H1 (cell line): ENCODE measurements at regions not wholly inside any gene's neighbourhood (a gene's known extent, or its start where the extent isn't known, plus 50 kb on each side); places are given as distances from the start of the nearest gene placed in this dataset.

ENCODE experiments used
- CTCF ChIA-PET: fragments of 300-600 bp; sonication (Branson Sonifier 250); formaldehyde crosslinking; loops from one replicate; lab custom pipeline; 2021; ENCODE audit not compliant: partially characterized antibody; lab: Charles Lee
- POLR2A ChIA-PET: fragments of 300-600 bp; sonication (Branson Sonifier 250); formaldehyde crosslinking; loops from one replicate; lab custom pipeline; 2021; ENCODE audit warnings: inconsistent platforms; ENCODE audit not compliant: partially characterized antibody; lab: Charles Lee
- DNase-seq, 2 experiments: peaks; one replicate each; pipeline versions ENCODE4 v3.0.0 to v3.0.0-alpha.2; 2010 to 2022; ENCODE audit warnings: low spot score in 2 of 2, low read depth in 1 of 2, mixed read lengths in 1 of 2
- FAIRE-seq: peaks from 2 replicates; lab custom pipeline; 2011; peaks lifted over from hg19 to GRCh38; lab: Jason Lieb, UNC
- H2AFZ ChIP-seq: 2 replicates; pipeline ENCODE4 v1.8.1; 2012; ENCODE audit warnings: low read length, inconsistent platforms
- H2AK5ac ChIP-seq: 2 replicates; pipeline ENCODE4 v1.6.1; 2013; ENCODE audit warnings: low read depth, low read length
- H2BK120ac ChIP-seq: replicated peaks from 2 replicates; pipeline ENCODE3; 2013; ENCODE audit warnings: low read depth, low read length, inconsistent platforms
- H2BK12ac ChIP-seq: 2 replicates; pipeline ENCODE4 v1.6.1; 2013; ENCODE audit warnings: low read depth, low read length
- H2BK15ac ChIP-seq: 2 replicates; pipeline ENCODE4 v1.6.1; 2013; ENCODE audit warnings: low read length
- H2BK20ac ChIP-seq: 2 replicates; pipeline ENCODE4 v1.6.1; 2013; ENCODE audit warnings: low read length
- H2BK5ac ChIP-seq: 2 replicates; pipeline ENCODE4 v1.6.1; 2013; ENCODE audit warnings: low read depth, low read length
- H3K14ac ChIP-seq: 2 replicates; pipeline ENCODE4 v1.6.1; 2013; ENCODE audit warnings: inconsistent platforms; ENCODE audit not compliant: insufficient read length
- H3K18ac ChIP-seq: 2 replicates; pipeline ENCODE4 v1.6.1; 2013; ENCODE audit warnings: low read length; ENCODE audit errors: extremely low read depth
- H3K23ac ChIP-seq: 2 replicates; pipeline ENCODE4 v1.6.1; 2013; ENCODE audit warnings: inconsistent platforms; ENCODE audit not compliant: insufficient read length
- H3K23me2 ChIP-seq: 2 replicates; pipeline ENCODE4 v1.6.1; 2013; ENCODE audit warnings: low read depth, low read length
- H3K27ac ChIP-seq: 2 replicates; pipeline ENCODE4 v1.6.1; 2011; ENCODE audit warnings: low read depth, low read length, inconsistent platforms
- H3K27me3 ChIP-seq, 4 experiments: replicated peaks in 1 of 4; 1 replicate in 1 of 4; 2 replicates in 3 of 4; pipeline versions ENCODE4 v1.6.1 to v1.8.1; 2011 to 2013; ENCODE audit warnings: low read length in 3 of 4, mild to moderate bottlenecking in 3 of 4, inconsistent platforms in 2 of 4, mixed read lengths in 2 of 4, moderate library complexity in 1 of 4; ENCODE audit not compliant: control insufficient read depth in 3 of 4, insufficient read depth in 3 of 4; ENCODE audit errors: extremely low read depth in 1 of 4
- H3K36me3 ChIP-seq, 4 experiments: 2 replicates each; pipeline versions ENCODE4 v1.6.1 to v1.8.1; 2011 to 2013; ENCODE audit warnings: mild to moderate bottlenecking in 4 of 4, low read length in 3 of 4, moderate library complexity in 2 of 4, control low read depth in 1 of 4, inconsistent platforms in 1 of 4; ENCODE audit not compliant: insufficient read depth in 4 of 4, control insufficient read depth in 2 of 4
- H3K4ac ChIP-seq: replicated peaks from 2 replicates; pipeline ENCODE3; 2013; ENCODE audit warnings: low read length, low read depth, mixed read lengths, inconsistent platforms; ENCODE audit not compliant: insufficient read length
- H3K4me1 ChIP-seq, 4 experiments: replicated peaks in 1 of 4; 1 replicate in 1 of 4; 2 replicates in 3 of 4; pipeline versions ENCODE4 v1.6.1 to v1.8.1; 2011 to 2013; ENCODE audit warnings: low read length in 3 of 4, inconsistent platforms in 2 of 4, mixed read lengths in 1 of 4; ENCODE audit not compliant: insufficient read depth in 4 of 4, control insufficient read depth in 3 of 4
- H3K4me2 ChIP-seq, 2 experiments: 2 replicates each; pipeline versions ENCODE4 v1.6.1 to v1.8.1; 2011 to 2013; ENCODE audit warnings: low read depth in 2 of 2, low read length in 2 of 2, control low read depth in 1 of 2, inconsistent platforms in 1 of 2, mild to moderate bottlenecking in 1 of 2; ENCODE audit not compliant: insufficient read depth in 1 of 2
- H3K4me3 ChIP-seq, 4 experiments: fragments of 200-600, 300-600 bp in 1 of 4; sonication (generic), shearing (Covaris generic), sonication (Bioruptor Twin) in 1 of 4; 2 replicates each; pipeline versions ENCODE4 v1.5.1 to v1.8.1; 2011 to 2016; ENCODE audit warnings: low read length in 4 of 4, low read depth in 3 of 4, control low read depth in 2 of 4, inconsistent platforms in 2 of 4, mild to moderate bottlenecking in 2 of 4, mixed read lengths in 1 of 4, moderate library complexity in 1 of 4; ENCODE audit not compliant: insufficient read depth in 2 of 4; ENCODE audit errors: extremely low read depth in 1 of 4
- H3K56ac ChIP-seq: replicated peaks from 2 replicates; pipeline ENCODE3; 2013; ENCODE audit warnings: low read depth, mild to moderate bottlenecking, mixed read lengths, low read length, inconsistent platforms; ENCODE audit not compliant: insufficient read length
- H3K79me1 ChIP-seq: 2 replicates; pipeline ENCODE4 v1.6.1; 2013; ENCODE audit warnings: low read depth, low read length, control low read depth
- H3K79me2 ChIP-seq, 2 experiments: 2 replicates each; pipeline versions ENCODE4 v1.6.1 to v1.8.1; 2012 to 2013; ENCODE audit warnings: low read length in 2 of 2, mild to moderate bottlenecking in 2 of 2, inconsistent platforms in 1 of 2; ENCODE audit not compliant: insufficient read depth in 2 of 2, control insufficient read depth in 1 of 2
- H3K9ac ChIP-seq, 4 experiments: replicated peaks in 1 of 4; 1 replicate in 1 of 4; 2 replicates in 3 of 4; pipeline versions ENCODE4 v1.6.1 to v1.8.1; 2011 to 2013; ENCODE audit warnings: low read depth in 3 of 4, low read length in 3 of 4, control low read depth in 2 of 4, mild to moderate bottlenecking in 2 of 4, moderate library complexity in 2 of 4, inconsistent platforms in 1 of 4; ENCODE audit errors: extremely low read depth in 1 of 4
- H3K9me3 ChIP-seq, 2 experiments: 2 replicates each; pipeline versions ENCODE4 v1.6.1 to v1.8.1; 2012 to 2013; ENCODE audit warnings: mild to moderate bottlenecking in 2 of 2, moderate library complexity in 2 of 2, control low read depth in 1 of 2, inconsistent platforms in 1 of 2, low read depth in 1 of 2, low read length in 1 of 2, mixed read lengths in 1 of 2; ENCODE audit not compliant: insufficient read depth in 2 of 2
- H4K20me1 ChIP-seq, 2 experiments: replicated peaks in 1 of 2; 2 replicates each; pipeline versions ENCODE3 to v1.8.1; 2011 to 2013; ENCODE audit warnings: inconsistent platforms in 2 of 2, low read length in 2 of 2, mild to moderate bottlenecking in 1 of 2; ENCODE audit not compliant: insufficient read depth in 2 of 2, control insufficient read depth in 1 of 2
- H4K5ac ChIP-seq: 2 replicates; pipeline ENCODE4 v1.6.1; 2013; ENCODE audit warnings: low read length, low read depth, mixed read lengths, inconsistent platforms; ENCODE audit not compliant: insufficient read length
- H4K8ac ChIP-seq: 2 replicates; pipeline ENCODE4 v1.8.0; 2013; ENCODE audit warnings: mild to moderate bottlenecking, moderate library complexity, low read length, inconsistent platforms; ENCODE audit not compliant: insufficient read depth; ENCODE audit errors: extremely low read depth
- H4K91ac ChIP-seq: replicated peaks from 2 replicates; pipeline ENCODE3; 2013; ENCODE audit warnings: low read length, mixed read lengths, inconsistent platforms; ENCODE audit not compliant: insufficient read length
- BACH1 ChIP-seq: IDR thresholded peaks from 2 replicates; pipeline ENCODE4 v1.6.1; 2012; ENCODE audit warnings: low read length, improper control_type of control experiment
- CTBP2 ChIP-seq: IDR thresholded peaks from 2 replicates; pipeline ENCODE4 v1.7.0; 2011; ENCODE audit warnings: borderline replicate concordance, mild to moderate bottlenecking, moderate library complexity, mixed read lengths, low read length; ENCODE audit not compliant: insufficient read depth, insufficient read length
- EP300 ChIP-seq, 2 experiments: IDR thresholded peaks; 1 replicate in 1 of 2; 2 replicates in 1 of 2; pipeline ENCODE4 v1.6.1; 2011 to 2012; ENCODE audit warnings: low read depth in 2 of 2, low read length in 2 of 2, mild to moderate bottlenecking in 2 of 2, borderline replicate concordance in 1 of 2, inconsistent platforms in 1 of 2, moderate library complexity in 1 of 2
- JUND ChIP-seq: IDR thresholded peaks from 2 replicates; pipeline ENCODE4 v1.6.1; 2011; ENCODE audit warnings: mild to moderate bottlenecking, improper control_type of control experiment, low read length
- KDM5A ChIP-seq: fragments of 200-600 bp; IDR thresholded peaks from 2 replicates; pipeline ENCODE4 v1.7.1; 2012; ENCODE audit warnings: mild to moderate bottlenecking, low read length, inconsistent platforms, mixed read lengths
- RNF2 ChIP-seq: fragments of 200-900, 300-1000 bp; sonication (generic); IDR thresholded peaks from 2 replicates; pipeline ENCODE4 v1.7.1; 2016; ENCODE audit warnings: borderline replicate concordance, low read depth, mild to moderate bottlenecking, antibody characterized with exemption, low read length; ENCODE audit not compliant: poor library complexity, severe bottlenecking; ENCODE audit errors: missing control alignments
- WGBS, 2 experiments: shearing (Covaris generic) in 1 of 2; methylation state at CpG; one replicate each; pipeline versions ENCODE4 v1.1.6 to v1.1.7; 2013 to 2015; ENCODE audit warnings: low lambda C conversion rate in 2 of 2, mixed read lengths in 2 of 2, inconsistent platforms in 1 of 2, low coverage in 1 of 2, missing lambda C conversion rate in 1 of 2; ENCODE audit not compliant: insufficient replicate concordance in 2 of 2, insufficient coverage in 1 of 2, insufficient read length in 1 of 2; ENCODE audit errors: extremely low coverage in 1 of 2, missing lambda C conversion rate in 1 of 2; 5-methylcytosine and 5-hydroxymethylcytosine counted together

- no peaks in the 10 kb centered on the region for H3K23me2 ChIP-seq
- no peak overlapping the region for H3K4ac ChIP-seq
- no peak overlapping the region for H3K56ac ChIP-seq
- no peak for DNase-seq
- H4K91ac ChIP-seq = no peak overlapping the region
- no peak for TF ChIP-seq EP300 (IDR thresholded peaks at IDR 0.05; ENCODE audit: borderline replicate concordance in 1 of 2, low read depth in 2 of 2, low read length in 2 of 2)
- no peak for TF ChIP-seq RNF2
- TF ChIP-seq BACH1 = no peak
- TF ChIP-seq KDM5A = no peak
- TF ChIP-seq CTBP2 = no peak
- TF ChIP-seq JUND = no peak
- TF ChIP-seq, all 59 proteins: peak for 0
- no peak overlapping the region for H3K9ac ChIP-seq
- no peak overlapping the region for H2BK15ac ChIP-seq
- no peaks in the 10 kb centered on the region for H3K79me1 ChIP-seq
- H3K4me3 ChIP-seq = no peak overlapping the region
- no peaks in the 10 kb centered on the region for H3K36me3 ChIP-seq
- H3K4me2 ChIP-seq = no peak overlapping the region
- no peak overlapping the region for H2AK5ac ChIP-seq
- H3K9me3 ChIP-seq = 0 out of 4 replicates have a peak, but pooled peaks cover 0 to 3% of the 10 kb centered on the region in 2 experiments
- no peak overlapping the region for H2BK120ac ChIP-seq
- ChIA-PET POLR2A (no interaction called here), CTCF (interaction anchor here (1.1 kb wide), 1 partner anchor 22 kb away, joined by 4 read pairs; no protein-coding TSS in a partner anchor)
- no peaks in the 10 kb centered on the region for H3K4me1 ChIP-seq
- H3K79me2 ChIP-seq = no peaks in the 10 kb centered on the region
- H4K5ac ChIP-seq = no peak overlapping the region
- WGBS, 2 experiments = 91% methylated on average over 4 of the region's 4 CpGs; no CpG with 5 or more reads in 1 of the 2 experiments
- no peak overlapping the region for H3K23ac ChIP-seq
- no peak overlapping the region for H3K14ac ChIP-seq
- FAIRE-seq = no peak
- H2BK5ac ChIP-seq = no peak overlapping the region
- H2AFZ ChIP-seq = no peak overlapping the region
- no peak overlapping the region for H2BK20ac ChIP-seq
- no peak overlapping the region for H3K18ac ChIP-seq
- no peaks in the 10 kb centered on the region for H4K20me1 ChIP-seq
- H4K8ac ChIP-seq = no peak overlapping the region
- no peak overlapping the region for H3K27ac ChIP-seq
- H2BK12ac ChIP-seq = no peak overlapping the region
- H3K27me3 ChIP-seq = no peaks in the 10 kb centered on the region
Measured at GRCh38 chr12:23004473-23005020, 379.6 kb downstream of the ETNK1 start.
